ENCODE measurements at regions not wholly inside any gene's neighbourhood (a gene's known extent, or its start where the extent isn't known, plus 50 kb on each side); places are given as distances from the start of the nearest gene placed in this dataset.
"Not testable (repeated sequence)": the region's sequence is repeated elsewhere in the genome, so short reads cannot be mapped to it uniquely, and the experiment has no call there.

DNA sequence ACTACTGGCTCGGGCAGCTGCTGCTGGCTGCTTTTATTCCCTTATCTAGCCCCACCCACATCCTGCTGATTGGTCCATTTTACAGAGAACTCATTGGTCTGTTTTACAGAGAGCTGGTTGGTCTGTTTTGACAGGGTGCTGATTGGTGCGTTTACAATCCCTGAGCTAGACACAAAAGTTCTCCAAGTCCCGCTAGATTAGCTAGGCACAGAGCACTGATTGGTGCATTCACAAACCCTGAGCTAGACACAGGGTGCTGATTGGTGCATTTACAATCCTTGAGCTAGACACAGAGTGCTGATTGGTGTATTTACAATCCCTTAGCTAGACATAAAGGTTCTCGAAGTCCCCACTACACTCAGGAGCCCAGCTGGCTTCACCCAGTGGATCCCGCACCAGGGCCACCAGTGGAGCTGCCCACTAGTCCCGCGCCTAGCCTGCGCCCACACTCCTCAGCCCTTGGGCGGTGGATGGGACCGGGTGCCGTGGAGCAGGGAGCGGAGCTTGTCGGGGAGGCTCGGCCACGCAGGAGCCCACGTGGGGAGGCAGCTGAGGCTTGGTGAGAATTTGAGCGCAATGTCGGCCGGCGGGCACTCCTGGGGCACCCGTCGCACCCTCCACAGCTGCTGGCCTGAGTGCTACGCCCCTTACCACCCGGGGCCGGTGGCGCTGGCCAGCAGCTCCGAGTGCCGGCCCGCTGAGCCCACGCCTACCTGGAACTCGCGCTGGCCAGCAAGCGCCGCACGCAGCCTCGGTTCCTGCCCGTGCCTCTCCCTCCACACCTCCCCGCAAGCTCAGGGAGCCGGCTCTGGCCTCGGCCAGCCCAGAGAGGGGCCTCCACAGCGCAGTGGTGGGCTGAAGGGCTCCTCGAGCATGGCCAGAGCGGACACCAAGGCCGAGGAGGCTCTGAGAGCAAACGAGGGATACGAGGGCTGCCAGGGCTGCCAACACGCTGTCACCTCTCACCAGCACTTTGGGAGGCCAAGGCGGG is 91.1 kb upstream of the HS3ST2 start:
- DNase-seq = not testable (repeated sequence)

GRCh38 chr16:22726868-22727267 is 87.1 kb upstream of the HS3ST2 start:
- DNase-seq = no peak

- DNase-seq = no peak
Measured at GRCh38 chr16:22727285-22728166, 86.4 kb upstream of the HS3ST2 start.

- DNase-seq = no peak
Measured at GRCh38 chr16:22728167-22728836, 85.7 kb upstream of the HS3ST2 start.

GRCh38 chr16:22732400-22732799 is 81.6 kb upstream of the HS3ST2 start:
- DNase-seq = no peak

DNA sequence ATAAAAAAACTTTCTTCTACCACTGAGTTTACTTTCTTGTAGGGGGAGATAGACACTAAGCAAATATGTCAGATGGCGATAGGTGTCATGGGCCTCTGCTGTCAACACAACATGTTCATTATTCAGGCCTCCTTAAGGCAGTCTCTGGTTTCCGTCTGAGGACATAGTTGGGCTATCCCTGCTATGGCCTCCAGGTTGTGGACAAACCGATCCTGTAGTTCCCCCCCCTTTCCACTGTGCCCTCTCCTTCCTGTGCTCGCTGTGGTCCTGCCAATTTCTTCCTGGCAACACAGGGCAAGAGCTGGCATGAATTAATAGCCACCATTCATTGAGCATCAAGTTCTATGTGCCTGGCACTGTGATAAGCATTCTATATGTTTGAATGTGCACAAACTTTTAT is 81.0 kb upstream of the HS3ST2 start:
- no peak for DNase-seq

GRCh38 chr16:22734368-22734767 is 79.6 kb upstream of the HS3ST2 start:
- no peak for DNase-seq

DNA sequence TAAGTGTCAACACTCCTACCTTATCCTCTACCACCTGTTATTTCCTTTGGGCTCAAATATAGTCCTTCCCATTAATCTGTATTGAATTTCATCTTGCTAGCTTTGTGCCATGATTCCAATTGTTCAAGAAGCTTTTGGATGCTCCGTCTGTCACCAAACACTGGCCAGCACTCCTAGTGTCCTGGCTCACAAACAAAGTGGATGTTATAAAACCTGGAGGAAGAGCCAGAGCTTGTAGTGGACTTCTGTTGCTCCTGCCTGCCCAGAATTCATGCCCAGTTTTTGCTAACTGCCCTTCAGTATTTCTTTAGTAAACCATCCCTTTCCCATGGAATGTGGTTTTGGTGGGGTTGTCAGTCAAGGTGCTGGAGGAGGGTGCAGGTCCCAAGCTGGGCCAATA is 77.2 kb upstream of the HS3ST2 start:
- DNase-seq = no peak

DNA sequence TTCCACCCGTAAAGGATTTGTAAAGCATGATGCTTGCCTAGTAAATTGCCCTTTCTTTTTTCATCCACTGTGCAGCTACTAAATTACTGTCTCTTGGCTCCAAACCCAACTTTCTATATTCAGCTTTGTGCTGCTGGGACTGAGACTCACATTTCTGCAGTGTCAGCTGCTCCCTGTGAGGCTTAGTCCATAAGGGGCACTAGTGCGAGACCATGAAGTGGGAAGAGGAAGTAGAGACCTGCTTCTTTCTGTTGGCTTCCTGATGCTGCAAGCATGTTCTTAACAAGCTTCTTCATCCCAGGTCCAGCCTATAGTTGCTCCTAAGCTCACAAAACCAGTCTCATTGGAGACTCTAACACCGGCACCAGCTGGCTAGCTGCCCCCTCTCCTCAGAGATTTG is 74.9 kb upstream of the HS3ST2 start:
- DNase-seq = no peak

- DNase-seq = no peak
Measured at GRCh38 chr16:22743401-22743800, 70.6 kb upstream of the HS3ST2 start.

DNA sequence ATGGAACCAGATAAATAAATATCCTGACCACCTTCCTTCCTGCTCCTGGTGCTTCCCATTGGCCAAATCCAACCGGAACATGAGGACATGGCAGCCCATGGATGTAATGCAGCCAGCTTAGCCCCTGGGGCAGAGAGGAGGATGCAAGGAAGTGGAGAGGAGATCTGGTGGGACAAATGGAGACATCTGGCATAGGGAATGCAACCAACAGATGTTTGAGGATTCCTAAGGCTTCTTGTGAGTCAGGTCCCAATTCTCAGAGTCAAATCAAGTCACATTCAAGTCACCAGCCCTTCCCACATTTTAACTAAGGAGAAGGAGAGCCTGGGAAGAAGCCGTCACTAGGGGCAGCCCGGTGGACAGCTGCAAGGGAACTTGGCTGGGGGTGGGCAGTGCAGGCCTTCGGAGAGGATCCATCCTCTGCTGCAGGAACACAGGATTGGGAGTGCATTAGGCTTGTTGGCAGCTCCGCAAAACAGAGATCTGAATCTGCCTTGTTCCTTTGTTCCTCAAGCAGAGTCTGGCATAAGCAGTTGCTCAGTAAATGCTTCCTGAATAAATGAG is 62.8 kb upstream of the HS3ST2 start:
- no peak for DNase-seq

DNA sequence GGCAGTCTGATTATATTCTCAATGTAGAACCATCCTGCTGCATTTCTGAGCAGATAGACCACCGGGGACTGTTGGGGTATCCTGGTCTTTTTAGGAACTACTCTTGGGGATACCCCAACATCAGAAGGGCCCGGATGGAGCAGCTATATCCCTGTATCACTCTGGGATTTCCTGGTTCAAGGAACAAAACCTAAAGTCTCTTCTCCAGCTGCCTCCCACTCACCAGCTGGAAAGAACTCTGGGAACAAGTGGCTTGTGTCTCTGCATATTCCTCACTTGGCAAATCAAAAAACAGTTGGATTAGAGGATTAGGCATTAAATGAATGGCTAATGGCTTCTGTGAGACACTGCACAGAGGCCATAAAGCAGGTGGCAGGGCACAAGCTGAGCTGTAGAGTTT is 62.3 kb upstream of the HS3ST2 start:
- no peak for DNase-seq

- no peak for DNase-seq
Measured at GRCh38 chr16:22753451-22753850, 60.5 kb upstream of the HS3ST2 start.

- no peak for DNase-seq
Measured at GRCh38 chr16:22754577-22754976, 59.4 kb upstream of the HS3ST2 start.

GRCh38 chr16:22757202-22757601 is 56.8 kb upstream of the HS3ST2 start:
- DNase-seq = no peak

DNA sequence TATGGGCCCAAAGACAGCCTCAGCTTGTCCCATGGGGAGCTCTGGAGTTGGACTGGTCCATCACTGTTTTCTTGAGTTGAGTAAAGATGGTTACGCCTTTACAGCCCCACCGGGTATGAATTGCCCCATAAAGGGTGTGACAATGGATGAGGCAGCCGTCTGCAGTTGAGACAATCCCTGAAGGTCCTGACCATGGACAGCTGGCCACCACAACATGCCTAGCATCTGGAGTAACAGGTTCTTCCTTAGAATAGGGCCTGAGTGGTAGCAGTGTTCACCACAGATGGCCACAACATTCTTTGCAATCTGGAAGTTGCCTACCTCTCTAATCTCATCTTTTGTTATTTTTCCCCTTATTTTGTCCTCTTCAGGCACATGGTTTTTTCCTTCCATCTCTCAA is 51.5 kb upstream of the HS3ST2 start:
- DNase-seq = no peak

DNA sequence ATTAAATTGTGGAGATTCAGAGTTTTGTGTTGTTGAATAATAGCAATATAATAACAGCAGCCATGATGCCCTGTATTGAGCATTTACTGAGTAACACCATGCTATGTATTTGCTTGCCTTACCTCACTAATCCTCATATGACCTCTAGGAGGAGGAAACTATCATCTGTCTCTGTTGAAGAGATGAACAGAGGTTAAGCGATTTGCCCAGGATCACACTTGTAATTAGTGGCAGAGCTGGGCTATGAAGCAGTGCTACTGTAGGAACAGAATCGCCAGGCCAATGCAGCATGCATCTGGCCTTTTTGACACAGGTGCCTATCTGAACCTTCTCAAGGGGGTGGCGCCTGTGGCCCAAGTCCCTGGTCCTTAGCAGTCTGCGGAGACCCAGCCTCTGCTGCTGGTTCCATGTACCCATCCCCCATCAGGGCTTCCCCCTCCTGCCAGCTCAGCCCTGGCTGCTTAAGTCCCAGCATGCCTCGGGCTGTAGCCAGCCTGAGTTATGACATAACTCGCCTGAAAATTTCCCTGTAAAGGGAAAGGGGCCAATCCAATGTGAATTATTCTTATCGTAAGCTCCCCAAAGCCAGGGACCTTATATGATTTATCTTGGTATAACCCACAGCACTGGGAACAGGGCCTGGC is 50.4 kb upstream of the HS3ST2 start:
- DNase-seq = no peak
